Embryonic facial prominence (tissue), 1 donor: ENCODE measurements at regions not wholly inside any gene's neighbourhood (a gene's known extent, or its start where the extent isn't known, plus 50 kb on each side); places are given as distances from the start of the nearest gene placed in this dataset.
A peak's percentile ranks its signal among the peaks of the same experiment; 100 is the strongest.
"Not testable (repeated sequence)": the region's sequence is repeated elsewhere in the genome, so short reads cannot be mapped to it uniquely, and the experiment has no call there.

Source experiments
- DNase-seq: peaks from one replicate; pipeline ENCODE4 v3.0.0-alpha.2; 2016; ENCODE audit errors: extremely low spot score

DNA sequence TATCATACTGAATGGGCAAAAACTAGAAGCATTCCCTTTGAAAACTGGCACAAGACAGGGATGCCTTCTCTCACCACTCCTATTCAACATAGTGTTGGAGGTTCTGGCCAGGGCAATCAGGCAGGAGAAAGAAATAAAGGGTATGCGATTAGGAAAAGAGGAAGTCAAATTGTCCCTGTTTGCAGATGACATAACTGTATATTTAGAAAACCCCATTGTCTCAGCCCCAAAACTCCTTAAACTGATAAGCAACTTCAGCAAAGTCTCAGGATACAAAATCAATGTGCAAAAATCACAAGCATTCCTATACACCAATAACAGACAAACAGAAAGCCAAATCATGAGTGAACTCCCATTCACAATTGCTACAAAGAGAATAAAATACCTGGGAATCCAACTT, 52.5 kb upstream of the CCDC71L start:
- DNase-seq, result not testable (repeated sequence)

DNA sequence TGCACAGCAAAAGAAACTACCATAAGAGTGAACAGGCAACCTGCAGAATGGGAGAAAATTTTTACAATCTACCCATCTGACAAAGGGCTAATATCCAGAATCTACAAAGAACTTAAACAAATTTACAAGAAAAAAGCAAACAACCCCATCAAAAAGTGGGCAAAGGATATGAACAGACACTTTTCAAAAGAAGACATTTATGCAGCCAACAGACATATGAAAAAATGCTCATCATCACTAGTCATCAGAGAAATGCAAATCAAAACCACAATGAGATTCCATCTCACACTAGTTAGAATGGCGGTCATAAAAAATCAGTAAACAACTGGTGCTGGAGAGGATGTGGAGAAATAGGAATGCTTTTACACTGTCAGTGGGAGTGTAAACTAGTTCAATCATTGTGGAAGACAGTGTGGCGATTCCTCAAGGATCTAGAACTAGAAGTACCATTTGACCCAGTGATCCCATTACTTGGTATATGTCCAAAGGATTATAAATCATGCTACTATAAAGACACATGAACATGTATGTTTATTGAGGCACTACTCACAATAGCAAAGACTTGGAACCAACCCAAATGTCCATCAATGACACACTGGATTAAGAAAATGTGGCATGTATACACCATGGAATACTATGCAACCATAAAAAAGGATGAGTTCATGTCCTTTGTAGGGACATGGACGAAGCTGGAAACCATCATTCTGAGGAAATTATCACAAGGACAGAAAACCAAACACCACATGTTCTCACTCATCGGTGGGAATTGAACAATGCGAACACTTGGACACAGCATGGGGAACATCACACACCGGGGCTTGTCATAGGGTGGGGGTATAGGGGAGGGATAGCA, 53.9 kb upstream of the CCDC71L start:
- not testable (repeated sequence) for DNase-seq

DNA sequence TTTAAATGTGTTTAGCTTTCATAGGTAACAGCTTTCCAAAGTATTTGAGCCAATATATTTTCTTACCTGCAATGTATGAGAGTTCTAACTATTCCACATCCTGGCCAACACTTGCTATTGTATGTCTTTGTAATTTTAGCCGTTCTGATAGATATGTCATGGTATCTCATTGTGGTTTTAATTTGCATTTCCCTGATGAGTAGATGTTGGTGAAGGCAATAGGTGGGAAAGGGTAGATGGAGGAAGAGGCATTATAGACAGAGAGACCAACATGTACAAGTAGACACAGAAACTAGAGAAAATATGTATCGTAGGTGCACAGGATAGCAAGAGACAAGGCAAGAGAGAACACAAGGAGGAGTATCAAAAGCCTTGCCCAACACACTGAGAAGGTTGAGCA, 54.8 kb upstream of the CCDC71L start:
- no peak for DNase-seq

DNA sequence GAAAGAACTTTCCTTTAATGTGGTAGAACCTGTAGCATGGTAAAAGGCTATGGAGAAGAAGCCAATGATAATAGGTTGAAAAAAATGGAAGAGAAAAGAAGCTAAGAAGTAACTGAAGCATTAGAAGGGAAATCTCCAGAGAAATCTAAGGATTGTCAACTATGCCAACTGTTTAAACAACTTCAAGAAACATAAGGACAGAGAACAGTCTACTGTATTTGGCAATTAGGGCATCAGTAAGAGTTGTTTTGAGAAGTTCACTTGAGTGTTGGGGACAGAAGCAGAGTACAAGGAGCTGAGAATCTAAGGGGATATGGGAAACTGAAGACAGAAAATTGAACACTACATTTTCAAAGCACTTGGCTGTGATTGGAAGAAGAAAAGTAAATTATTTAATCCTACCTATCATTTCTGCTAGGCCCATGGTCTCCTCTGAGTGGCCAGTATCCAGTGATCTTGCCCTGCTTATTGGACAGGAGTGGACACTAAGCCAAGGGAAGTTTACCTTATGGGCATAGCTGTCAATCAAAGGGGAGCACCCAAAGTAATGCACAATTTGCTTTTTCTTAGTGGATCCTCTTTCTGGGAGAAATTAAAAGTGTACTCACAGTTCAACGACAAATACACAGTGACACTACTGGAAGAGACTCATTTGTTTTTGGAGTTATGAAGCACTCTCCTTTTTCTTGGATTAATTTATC, 56.4 kb upstream of the CCDC71L start:
- peak; percentile 3 for DNase-seq

DNA sequence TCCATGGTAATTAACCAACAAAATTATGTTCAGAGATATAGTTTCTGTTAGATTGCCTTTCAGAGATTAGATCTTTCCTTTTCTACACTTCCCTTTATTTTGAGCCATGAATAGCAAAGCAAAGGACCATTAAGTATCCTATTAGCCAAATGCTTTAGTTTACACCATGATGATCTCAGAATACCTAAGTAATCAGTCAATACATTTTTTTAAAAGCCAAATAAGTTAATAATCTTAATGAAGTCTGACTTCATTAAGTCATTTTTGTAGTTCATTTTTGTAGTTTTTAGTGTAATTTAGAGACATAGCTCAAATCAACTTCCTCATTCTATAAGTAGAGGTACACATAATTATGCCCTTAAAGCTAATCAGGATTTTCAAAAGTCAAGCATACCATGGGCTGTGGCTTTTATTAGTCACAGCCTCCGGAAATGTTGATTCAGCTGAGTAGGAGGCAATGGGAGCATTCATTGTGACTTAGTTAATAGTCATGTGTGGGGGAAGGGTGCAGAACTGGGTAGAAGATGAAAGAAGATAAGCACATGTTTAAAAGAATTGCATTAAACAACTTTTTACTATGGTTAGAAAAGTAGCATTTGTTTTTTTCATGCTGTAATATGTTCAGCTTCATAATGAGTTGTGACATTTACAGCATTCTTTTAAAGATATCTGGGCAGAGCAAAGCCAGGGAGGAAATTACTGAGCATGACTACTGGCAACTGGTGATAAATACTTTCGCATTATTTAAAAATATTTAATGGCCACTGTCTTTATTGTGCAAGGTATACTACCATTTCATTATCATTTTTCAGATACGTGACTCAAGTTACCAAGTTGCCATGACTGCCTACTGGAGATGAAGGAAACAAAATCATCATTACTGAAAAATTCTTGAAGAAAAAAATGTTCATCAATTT, 57.3 kb upstream of the CCDC71L start:
- peak; percentile 2 for DNase-seq

DNA sequence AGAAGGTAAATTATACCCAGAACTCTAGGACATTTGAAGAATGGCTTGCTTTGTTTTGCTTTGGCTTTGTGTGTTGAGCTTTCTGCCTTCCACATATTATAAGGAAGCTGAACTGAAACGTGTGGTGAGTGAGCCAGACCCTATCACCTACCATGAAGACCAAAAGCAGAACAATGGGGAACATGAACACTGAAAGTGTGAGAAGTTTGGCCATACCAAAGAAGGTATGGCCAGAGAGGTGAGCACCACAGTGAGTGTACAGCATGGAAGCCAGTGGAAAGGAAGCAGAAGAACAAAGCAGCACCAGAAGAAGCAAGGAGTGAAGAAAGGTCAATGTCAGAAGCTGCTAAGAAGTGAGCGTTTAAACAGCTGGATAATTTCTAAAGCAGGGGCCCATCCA, 59.7 kb upstream of the CCDC71L start:
- peak; percentile 0 for DNase-seq

DNA sequence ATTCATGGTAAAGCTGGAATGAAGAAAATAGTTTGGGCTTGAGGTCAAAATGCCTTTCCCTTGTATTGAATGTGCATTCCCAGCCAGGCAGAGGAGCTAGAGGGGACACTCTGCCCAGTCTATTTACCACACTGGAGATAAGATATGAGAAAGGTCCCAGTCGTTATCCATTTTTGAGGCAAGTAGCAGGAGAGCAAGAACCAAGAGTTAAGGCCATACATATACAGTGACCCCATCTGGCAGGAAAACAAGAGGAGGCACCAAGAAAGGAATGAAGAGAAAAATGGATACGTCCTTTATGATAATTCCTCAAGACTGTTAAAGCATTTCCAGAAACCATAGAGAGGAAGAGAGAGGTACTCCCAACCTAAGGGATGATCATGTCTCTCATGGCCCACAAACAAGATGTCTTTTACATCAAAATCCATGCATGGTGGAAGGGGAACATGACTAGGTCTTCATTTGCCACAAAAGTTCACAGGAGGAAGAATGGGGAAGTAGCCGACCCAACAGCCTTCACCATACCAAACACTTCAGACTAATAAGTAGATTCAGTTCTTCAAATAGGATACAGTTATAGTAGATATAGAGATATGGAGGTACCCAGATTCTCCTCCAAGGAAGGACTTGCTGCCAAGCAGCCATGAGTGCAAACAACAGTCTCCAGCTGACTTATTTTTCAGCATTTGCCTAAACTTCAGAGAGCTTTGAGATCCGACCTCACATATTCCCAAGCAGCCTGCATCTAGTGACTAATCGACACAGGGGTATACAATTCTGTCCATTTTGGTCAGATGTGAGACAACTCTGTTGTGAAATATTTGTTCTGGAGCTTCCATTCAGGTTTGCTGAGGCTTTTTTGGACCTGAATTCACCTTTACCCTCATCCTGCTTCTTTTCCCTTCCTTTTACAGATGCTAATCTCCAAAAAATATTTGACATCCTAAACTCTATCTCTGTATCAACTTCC, 61.1 kb upstream of the CCDC71L start:
- peak; percentile 5 for DNase-seq

DNA sequence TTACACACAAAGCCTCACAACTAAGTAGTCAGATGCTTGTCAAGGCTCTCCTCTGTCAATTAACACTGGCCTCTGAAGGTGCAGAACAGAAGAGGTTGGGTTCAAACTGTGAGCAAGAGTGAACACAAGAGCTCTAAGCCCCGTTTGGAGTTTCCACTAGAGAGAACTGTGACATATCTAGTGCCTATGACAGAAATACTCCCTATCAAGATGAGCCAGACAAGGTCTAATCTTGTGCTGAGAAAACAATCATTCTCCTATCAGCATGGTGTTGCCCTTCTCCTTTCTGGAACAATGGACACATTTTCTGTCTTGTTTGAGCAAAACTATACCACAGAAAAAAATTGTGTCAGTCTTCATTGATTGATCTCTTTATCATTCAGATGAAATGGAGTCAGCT, 62.4 kb upstream of the CCDC71L start:
- DNase-seq, result no peak

DNA sequence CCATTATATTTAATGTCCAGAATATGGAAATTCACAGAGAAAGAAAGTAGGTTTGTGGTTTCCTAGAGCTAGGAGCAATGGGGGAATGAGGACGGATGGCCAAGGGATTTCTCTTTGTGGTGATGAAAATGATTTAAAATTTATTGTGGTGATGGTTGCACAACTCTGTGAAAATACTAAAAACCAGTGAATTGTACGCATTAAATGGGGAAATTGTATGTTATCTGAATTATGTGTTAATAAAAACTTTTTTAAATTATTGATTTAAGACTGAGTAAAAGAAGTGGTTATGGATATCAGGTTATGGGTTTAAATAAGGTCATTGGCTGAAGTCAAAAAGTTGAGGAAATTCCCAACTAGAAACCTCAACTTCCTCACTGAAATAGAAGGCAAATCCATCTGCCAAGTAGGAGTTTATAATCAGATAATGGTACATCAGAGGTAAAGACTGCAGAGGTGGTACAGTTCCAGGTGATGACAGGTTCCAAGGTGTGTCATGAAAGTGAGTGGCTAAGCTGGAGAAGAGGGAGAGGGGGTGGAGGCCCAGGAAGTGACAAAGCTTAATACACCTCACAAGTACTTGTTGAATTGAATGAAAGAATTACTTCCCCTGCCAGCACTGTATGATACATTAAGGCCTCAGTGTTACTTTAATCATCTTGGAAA, 68.9 kb upstream of the CCDC71L start:
- no peak for DNase-seq

DNA sequence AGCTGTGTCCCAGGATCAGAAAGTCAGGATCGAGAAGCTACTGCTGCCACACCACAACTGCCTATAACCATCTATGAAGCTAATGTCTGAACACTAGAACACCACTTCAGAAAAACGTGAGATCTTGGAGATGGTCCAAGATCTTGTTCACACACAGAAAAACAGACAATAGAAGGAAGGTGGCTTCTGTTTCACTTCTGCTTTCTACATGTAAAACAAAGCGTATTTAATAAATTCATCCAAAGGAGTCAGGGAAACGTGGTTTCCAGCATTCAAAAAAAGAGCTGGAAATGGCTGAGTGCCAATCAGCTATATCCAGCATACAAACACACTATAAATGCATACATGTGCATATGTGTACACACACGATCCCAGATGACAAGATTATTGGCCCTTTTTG, 70.2 kb upstream of the CCDC71L start:
- peak; percentile 4 for DNase-seq

DNA sequence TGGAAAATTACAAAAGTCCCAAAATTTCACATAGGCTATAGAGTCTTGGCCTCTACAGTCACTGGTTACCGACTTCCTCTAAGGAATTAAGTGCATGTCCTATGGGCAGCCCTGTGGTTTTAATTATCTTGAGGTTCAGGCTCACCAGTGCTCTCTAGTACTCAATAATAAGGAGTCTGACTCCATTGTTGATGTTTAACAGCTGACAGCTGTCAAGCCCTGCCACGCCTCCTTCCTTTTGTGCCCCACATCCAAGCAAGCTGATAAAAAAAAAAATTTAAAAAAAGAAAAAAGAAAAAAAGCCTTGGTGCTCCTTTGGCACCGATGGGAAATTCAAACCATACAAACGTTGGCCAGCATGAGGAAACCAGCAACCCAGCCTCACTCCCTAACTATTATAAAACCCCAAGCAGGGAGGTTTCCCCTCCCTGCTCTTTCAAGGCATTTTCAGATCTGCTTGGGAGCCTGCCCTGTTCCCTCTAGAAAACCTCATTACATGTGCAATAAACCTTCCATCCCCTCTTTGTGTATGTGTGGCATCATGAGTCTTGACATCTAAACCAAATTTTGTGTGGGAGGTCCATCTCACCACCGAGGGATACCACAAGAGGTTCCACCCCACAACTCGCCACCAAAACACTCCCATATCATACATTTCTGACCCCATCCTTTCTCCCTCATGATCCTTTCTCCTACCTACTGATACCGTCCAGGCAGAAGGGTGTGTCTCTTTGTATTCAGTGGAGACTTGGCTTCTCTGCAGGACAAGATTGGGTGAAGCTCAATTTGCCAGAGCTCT, 70.9 kb upstream of the CCDC71L start:
- peak; percentile 5 for DNase-seq

DNA sequence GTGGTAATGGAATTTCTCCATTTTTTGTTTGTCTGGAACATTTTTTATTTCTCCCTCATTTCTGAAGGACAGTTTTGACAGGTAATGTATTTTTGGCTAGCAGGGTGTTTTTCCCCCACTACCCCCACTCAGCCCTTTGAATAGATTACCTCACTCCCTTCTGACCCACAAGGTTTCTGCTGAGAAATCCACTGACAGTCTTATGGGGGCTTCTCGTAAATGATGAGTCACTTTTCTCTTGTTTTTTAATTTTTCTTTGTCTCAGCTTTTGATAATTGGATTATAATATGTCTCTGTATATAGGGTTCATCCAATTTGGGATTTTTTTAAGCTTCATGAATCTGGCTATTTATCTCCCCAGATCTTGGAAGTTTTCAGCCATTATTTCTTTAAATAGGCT, 74.7 kb upstream of the CCDC71L start:
- no peak for DNase-seq

DNA sequence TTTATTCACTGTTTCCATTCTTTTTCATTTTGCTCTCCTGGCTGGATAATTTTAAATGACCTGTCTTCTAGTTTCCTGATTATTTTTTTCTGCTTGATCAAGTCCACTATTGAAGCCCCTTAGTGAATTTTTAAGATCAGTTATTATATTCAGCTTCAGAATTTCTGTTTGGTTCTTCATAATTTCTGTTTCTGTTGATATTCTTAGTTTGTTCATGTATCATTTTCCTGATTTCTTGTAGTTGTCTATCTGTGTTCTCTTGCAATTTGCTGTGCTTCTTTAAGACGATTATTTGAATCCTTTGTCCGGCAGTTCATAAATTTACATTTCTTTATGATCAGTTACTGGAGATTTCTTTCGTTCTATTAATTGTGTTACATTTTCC, 75.2 kb upstream of the CCDC71L start:
- DNase-seq, result no peak

DNA sequence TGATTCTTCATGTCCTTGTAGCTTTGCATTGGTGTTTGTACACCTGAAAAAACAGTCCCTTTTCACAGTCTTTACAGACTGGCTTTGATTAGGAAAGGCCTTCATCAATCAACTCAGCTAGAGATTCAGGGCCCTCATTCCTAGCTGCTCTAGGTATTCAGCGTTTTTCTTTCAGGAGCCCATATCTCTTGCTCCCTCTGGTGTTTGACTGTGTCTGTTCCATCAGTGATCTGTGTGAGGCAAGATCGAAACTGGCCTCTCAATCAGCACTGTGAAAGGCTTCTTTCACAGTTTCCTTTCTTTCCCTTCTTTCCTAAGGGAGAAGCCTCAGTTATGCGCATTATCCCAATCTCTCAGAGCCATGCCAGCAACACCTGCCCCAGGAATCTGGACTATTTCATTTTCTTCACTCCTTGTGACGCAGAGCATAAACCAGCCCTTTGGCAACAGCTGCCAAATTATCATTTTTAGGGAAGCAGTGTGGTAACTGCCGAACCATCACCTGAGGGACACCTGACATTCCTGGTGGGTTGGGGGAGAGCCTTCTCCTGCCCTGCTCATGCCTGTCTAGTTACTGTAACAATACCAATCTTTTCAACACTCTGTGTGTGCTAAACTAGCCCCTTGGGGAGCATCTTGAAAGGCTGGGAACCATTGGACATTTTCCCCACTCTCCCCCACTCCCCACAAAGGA, 75.7 kb upstream of the CCDC71L start:
- DNase-seq, result no peak

DNA sequence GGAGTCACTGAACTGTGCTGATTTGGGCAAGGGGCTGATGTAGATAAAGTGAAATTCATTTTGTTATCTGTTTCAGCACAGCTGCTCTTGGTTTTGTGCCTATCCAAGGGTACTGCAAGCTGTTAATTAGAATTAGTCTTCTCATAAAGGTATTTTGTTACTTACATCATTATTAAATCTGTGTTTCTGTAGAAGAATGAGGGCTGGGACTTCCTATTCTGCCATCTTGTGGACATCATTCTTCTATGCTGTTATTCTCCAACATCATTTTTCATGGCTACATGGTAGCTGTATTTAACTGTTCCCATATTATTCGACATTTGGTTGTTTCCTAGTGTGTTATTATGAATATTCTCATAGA, 76.2 kb upstream of the CCDC71L start:
- no peak for DNase-seq

DNA sequence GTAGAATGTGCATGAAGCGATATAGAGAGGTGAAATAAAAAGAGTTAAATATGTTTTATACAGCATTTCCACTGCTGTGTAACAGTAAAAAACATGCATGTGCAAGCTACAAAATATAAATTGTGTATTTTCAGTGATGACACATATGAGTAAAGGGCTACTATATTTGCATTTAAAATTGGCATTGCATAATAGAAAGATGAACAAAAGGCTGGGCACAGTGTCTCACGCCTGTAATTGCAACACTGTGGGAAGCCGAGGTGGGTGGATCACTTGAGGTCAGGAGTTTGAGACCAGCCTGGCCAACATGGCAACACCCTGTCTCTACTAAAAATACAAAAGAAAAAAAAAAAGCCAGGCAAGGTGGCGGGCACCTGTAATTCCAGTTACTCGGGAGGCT, 79.8 kb upstream of the CCDC71L start:
- no peak for DNase-seq

DNA sequence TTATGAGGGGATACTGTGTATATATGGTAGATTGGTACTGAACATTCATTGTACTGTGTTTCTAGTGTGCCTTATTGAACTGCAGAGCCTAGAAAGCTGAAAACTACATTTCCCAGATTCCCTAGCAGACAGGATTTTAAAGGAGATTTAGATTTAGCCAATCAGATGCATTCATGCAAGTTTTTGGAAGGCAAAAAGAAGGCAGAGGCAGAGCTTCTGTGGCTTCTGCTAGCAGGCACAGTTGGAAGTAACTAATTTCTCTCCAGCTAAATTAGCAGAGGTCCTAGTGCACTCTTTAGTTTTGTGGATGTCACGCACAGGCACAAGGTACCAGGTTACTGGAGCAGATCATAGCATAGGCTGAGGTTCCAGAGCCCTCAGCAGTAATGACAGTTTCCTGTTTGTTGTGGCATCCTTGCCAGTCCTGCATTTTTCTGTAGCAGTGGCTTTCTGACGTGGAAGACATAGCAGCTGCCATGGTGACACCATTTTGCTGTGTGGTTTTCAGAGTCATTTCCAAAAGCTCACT, 83.7 kb upstream of the CCDC71L start:
- DNase-seq, result no peak

DNA sequence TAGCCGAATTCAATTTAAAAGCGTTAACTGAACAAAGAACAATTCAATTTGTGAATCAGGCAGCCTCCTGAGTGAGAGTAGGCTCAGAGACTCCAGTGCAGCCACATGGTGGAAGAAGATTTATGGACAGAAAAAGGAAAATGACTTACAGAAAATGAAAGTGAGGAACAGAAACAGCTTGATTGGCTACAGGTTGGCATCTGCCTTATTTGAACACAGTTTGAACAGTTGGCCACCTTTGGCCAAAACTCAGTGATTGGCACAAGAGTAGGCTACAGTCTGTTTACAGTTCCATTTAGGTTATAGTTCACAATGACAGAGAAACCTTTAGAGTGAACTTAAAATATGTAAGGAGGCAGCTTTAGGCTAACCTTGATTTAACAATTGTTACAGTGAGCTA, 86.3 kb upstream of the CCDC71L start:
- DNase-seq, result not testable (repeated sequence)

DNA sequence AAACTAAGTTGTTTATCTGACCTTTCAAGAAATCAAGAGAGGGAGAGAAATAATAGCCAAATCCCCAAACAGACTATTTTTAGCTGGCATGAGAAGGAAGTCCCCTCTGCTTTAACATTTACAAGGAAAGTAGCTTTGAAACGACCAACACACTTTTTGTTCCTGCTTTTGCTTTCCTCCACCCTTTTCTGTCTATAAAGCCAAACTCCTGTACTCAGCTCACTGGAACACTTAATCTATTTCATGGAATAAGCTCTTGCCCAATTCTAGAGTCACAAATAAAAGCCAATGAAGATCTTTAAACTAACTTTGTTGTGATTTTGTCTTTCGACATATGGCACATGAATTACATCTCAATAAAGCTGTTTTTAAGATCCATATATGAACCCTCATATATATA, 86.8 kb upstream of the CCDC71L start:
- DNase-seq, result no peak
